ENCODE measurements at regions not wholly inside any gene's neighbourhood (a gene's known extent, or its start where the extent isn't known, plus 50 kb on each side); places are given as distances from the start of the nearest gene placed in this dataset.
"Not testable (repeated sequence)": the region's sequence is repeated elsewhere in the genome, so short reads cannot be mapped to it uniquely, and the experiment has no call there.

GRCh38 chr1:199612976-199613774 is 414.3 kb upstream of the NR5A2 start:
- no peaks in the 10 kb centered on the region for H3K36me3 ChIP-seq
- no peaks in the 10 kb centered on the region for H3K27me3 ChIP-seq
- ATAC-seq (peak in 1 of 4 donors; percentile 53), FAIRE-seq (no peak), DNase-seq (no peak)
- H3K9me3 ChIP-seq: no peaks in the 10 kb centered on the region
- intact Hi-C loops (cut with DNase I): no loop called here
- no peaks in the 10 kb centered on the region for H3K4me1 ChIP-seq
- no peak overlapping the region for H3K27ac ChIP-seq
- TF ChIP-seq, protein P1, sequence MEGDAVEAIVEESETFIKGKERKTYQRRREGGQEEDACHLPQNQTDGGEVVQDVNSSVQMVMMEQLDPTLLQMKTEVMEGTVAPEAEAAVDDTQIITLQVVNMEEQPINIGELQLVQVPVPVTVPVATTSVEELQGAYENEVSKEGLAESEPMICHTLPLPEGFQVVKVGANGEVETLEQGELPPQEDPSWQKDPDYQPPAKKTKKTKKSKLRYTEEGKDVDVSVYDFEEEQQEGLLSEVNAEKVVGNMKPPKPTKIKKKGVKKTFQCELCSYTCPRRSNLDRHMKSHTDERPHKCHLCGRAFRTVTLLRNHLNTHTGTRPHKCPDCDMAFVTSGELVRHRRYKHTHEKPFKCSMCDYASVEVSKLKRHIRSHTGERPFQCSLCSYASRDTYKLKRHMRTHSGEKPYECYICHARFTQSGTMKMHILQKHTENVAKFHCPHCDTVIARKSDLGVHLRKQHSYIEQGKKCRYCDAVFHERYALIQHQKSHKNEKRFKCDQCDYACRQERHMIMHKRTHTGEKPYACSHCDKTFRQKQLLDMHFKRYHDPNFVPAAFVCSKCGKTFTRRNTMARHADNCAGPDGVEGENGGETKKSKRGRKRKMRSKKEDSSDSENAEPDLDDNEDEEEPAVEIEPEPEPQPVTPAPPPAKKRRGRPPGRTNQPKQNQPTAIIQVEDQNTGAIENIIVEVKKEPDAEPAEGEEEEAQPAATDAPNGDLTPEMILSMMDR (IDR thresholded peaks at IDR 0.05): no peak
- H3K4me3 ChIP-seq: no peak overlapping the region
- 43 to 60% methylated on average over 6 of the region's 6 CpGs for WGBS, 2 donors

DNA sequence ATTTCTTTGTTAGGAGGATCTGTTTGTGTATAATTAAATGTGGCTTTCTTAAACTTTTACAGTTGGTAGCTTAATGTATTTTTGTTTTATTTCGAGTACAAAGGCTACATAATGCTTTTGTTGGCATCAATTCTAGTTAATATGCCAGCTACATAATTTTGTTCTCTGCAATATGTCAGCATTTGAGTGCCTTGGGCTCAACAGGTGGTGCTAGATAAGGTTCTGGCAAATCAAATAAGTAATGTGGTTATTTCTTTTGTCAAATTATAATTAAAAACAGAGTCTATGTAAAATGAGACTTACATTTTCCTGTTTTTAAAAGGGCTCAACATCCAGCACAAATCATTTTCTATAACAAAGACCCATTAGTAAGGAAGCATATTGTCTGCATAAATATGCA is 410.6 kb upstream of the NR5A2 start:
- Histone ChIP-seq H3K4me1 (no peaks in the 10 kb centered on the region), H3K9me3 (no peaks in the 10 kb centered on the region), H3K27me3 (no peaks in the 10 kb centered on the region), H3K36me3 (no peaks in the 10 kb centered on the region), H3K4me3 (no peak overlapping the region), H3K27ac (no peak overlapping the region)
- 27 to 29% methylated on average over 1 of the region's 1 CpG for WGBS, 2 donors
- intact Hi-C loops (cut with DNase I): no loop called here
- ATAC-seq: no peak
- no peak for DNase-seq
- TF ChIP-seq, protein P1 (IDR thresholded peaks at IDR 0.05): no peak
- FAIRE-seq: no peak

DNA sequence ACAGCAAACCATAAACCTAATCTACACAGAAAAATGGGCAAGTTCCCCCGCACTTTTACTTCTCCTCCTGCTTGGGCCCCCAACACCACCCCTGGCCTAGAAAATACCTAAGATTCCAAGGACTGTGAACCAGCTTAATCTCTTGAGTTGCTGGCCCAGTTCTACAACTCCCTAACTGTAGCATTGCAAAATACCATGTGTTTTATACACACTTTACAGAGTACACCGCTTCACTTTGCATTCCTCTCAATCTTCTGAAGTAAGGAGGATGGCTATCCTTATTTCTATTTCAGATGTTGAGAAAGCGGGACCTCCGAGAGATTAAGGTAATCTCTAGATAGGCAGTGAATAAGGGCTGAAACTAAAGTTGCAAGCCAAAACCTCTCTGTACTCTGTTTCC is 408.3 kb upstream of the NR5A2 start:
- H3K27me3 ChIP-seq: no peaks in the 10 kb centered on the region
- H3K27ac ChIP-seq: no peak overlapping the region
- no peak for ATAC-seq
- intact Hi-C loops (cut with DNase I): no loop called here
- H3K36me3 ChIP-seq: no peaks in the 10 kb centered on the region
- WGBS, 2 donors: 91 to 93% methylated on average over 4 of the region's 4 CpGs
- no peak for DNase-seq
- no peaks in the 10 kb centered on the region for H3K4me1 ChIP-seq
- no peak for FAIRE-seq
- H3K4me3 ChIP-seq: no peak overlapping the region
- TF ChIP-seq, protein P1 (IDR thresholded peaks at IDR 0.05): no peak
- H3K9me3 ChIP-seq: no peaks in the 10 kb centered on the region

GRCh38 chr1:199626228-199626627 is 401.3 kb upstream of the NR5A2 start:
- H3K27me3 ChIP-seq, FAIRE-seq: not testable (repeated sequence)

GRCh38 chr1:199629624-199630023 is 397.9 kb upstream of the NR5A2 start:
- TF ChIP-seq, protein P1 (IDR thresholded peaks at IDR 0.05): no peak
- no peak for ATAC-seq
- Histone ChIP-seq H3K4me1 (no peaks in the 10 kb centered on the region), H3K9me3 (no peaks in the 10 kb centered on the region), H3K27ac (no peak overlapping the region), H3K27me3 (no peaks in the 10 kb centered on the region), H3K4me3 (no peak overlapping the region), H3K36me3 (no peaks in the 10 kb centered on the region)
- 64 to 77% methylated on average over 4 of the region's 4 CpGs for WGBS, 2 donors
- intact Hi-C loops (cut with DNase I): no loop called here
- DNase-seq: no peak
- FAIRE-seq: no peak

More at GRCh38 chr1:199626228-199626627, 401.3 kb upstream of the NR5A2 start:
- H3K4me3 ChIP-seq; intact Hi-C loops (cut with DNase I); H3K27ac ChIP-seq; H3K36me3 ChIP-seq; ATAC-seq; H3K4me1 ChIP-seq; DNase-seq; H3K9me3 ChIP-seq: not testable (repeated sequence)
- 82 to 88% methylated on average over 3 of the region's 3 CpGs for WGBS, 2 donors
